Thymus (tissue), 11 donors: ENCODE measurements at regions not wholly inside any gene's neighbourhood (a gene's known extent, or its start where the extent isn't known, plus 50 kb on each side); places are given as distances from the start of the nearest gene placed in this dataset.

ENCODE experiments used
- DNase-seq, 9 donors: peaks; one replicate each; pipeline ENCODE4 v3.0.0-alpha.2; 2013; ENCODE audit warnings: low spot score in 9 of 9, low read depth in 6 of 9, missing footprints in 1 of 9
- H3K27ac ChIP-seq, 2 donors: one replicate each; pipeline ENCODE4 v1.5.1; 2013; ENCODE audit warnings: control low read depth in 1 of 2, low read depth in 1 of 2, low read length in 1 of 2, mild to moderate bottlenecking in 1 of 2, moderate library complexity in 1 of 2
- H3K27me3 ChIP-seq, 2 donors: one replicate each; pipeline ENCODE4 v1.5.1; 2013; ENCODE audit warnings: low read length in 1 of 2; ENCODE audit not compliant: control insufficient read depth in 2 of 2, insufficient read depth in 1 of 2
- H3K36me3 ChIP-seq, 2 donors: one replicate each; pipeline ENCODE4 v1.5.1; 2013; ENCODE audit warnings: low read length in 1 of 2, mild to moderate bottlenecking in 1 of 2, moderate library complexity in 1 of 2; ENCODE audit not compliant: control insufficient read depth in 2 of 2, insufficient read depth in 2 of 2
- H3K4me1 ChIP-seq, 2 donors: one replicate each; pipeline ENCODE4 v1.5.1; 2013; ENCODE audit warnings: low read length in 2 of 2; ENCODE audit not compliant: control insufficient read depth in 2 of 2, insufficient read depth in 2 of 2
- H3K4me3 ChIP-seq, 2 donors: one replicate each; pipeline ENCODE4 v1.5.1; 2013; ENCODE audit warnings: low read length in 2 of 2, control low read depth in 1 of 2, mild to moderate bottlenecking in 1 of 2
- H3K9me3 ChIP-seq, 2 donors: one replicate each; pipeline ENCODE4 v1.5.1; 2013; ENCODE audit warnings: low read length in 1 of 2, mild to moderate bottlenecking in 1 of 2; ENCODE audit not compliant: control insufficient read depth in 2 of 2, insufficient read depth in 1 of 2
- WGBS: extraction: QIAGEN DNeasy Blood & Tissue Kit; methylation state at CpG from one replicate; pipeline ENCODE4 v1.1.7; 2013; 5-methylcytosine and 5-hydroxymethylcytosine counted together
- donor health status: healthy.

DNA sequence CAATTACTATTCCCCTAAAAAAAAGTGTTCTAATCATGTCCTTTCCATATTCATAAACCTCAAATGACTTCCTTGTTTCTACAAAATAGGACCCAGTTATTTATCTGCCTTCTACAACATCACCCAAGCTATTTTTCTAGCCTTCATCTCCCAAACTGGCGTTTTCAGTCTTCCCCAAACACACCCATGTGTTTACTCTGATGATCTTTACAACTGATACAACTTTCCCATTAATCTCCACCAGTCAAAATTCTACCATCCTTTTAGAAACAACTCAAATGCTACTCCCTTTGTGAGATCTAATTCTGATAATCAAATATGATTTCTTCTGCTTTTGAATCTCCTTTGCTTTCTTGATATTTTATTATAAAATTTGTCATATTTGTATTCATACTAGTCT is 114.5 kb downstream of the DUSP6 start:
- Histone ChIP-seq H3K36me3 (no peaks in the 10 kb centered on the region), H3K27me3 (no peaks in the 10 kb centered on the region)

DNA sequence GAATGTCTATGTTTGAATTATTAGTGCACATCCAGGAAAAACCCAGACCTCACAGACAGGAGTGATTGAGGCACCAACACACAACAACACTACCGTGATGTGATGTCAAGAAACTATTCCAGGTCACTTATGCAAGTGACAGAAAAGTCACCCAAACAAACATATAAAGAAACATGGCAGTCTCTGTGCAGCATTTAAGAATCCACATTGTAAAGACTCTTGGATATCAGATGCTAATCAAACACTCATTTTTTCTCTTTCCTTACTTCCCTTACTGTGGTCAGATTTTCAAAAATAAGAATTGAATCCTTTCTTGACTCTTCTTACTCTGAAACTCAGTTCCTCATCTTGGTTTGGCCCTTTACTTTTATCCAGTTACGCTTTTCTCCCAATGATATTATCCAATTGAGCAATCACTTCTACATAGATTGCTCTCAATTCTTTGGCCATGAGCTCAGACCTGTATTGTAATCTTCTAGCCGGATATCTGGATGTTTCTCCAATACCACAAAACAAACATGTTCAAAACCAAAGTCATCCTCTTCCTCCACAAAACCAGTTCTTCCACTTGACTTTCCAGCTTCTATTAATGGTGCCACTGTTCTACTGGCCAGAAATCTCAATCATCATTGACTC is 115.4 kb downstream of the DUSP6 start:
- no peak overlapping the region for H3K4me3 ChIP-seq
- H3K27me3 ChIP-seq = no peaks in the 10 kb centered on the region
- peaks cover 10 to 45% of the 10 kb centered on the region in 2 donors for H3K4me1 ChIP-seq
- H3K36me3 ChIP-seq = no peaks in the 10 kb centered on the region
- H3K27ac ChIP-seq = no peak overlapping the region
- no peak for DNase-seq
- H3K9me3 ChIP-seq = no peaks in the 10 kb centered on the region
- WGBS = 97% methylated on average over 3 of the region's 3 CpGs

More for the DNA sequence above, 114.5 kb downstream of the DUSP6 start:
- no peak for DNase-seq
- H3K4me3 ChIP-seq = no peak overlapping the region
- peaks cover 10 to 41% of the 10 kb centered on the region in 2 donors for H3K4me1 ChIP-seq
- H3K9me3 ChIP-seq = no peaks in the 10 kb centered on the region
- no peak overlapping the region for H3K27ac ChIP-seq
- WGBS = 94% methylated on average over 1 of the region's 1 CpG

DNA sequence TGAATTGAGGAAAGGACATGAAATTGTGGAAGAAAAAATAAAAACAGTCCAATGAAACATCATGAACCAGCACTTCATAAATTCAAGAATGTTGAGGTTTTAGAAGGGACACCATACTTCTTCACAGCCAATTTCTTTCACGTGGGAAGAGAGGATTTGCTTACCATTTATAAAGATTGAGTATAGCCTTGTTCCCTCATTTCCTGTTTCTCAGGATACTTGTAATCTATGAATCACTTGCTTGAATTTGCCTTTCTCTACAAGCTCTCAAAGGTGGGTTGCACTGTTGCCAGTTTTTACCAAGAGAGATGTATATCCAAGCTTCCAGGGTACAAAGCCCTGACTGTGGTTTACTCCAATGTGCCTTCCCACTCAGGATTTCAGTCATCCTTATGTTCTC is 116.1 kb downstream of the DUSP6 start:
- Histone ChIP-seq H3K9me3 (no peaks in the 10 kb centered on the region), H3K4me1 (peaks cover 10 to 45% of the 10 kb centered on the region in 2 donors), H3K27me3 (no peaks in the 10 kb centered on the region), H3K4me3 (no peak overlapping the region), H3K36me3 (no peaks in the 10 kb centered on the region), H3K27ac (no peak overlapping the region)
- DNase-seq = no peak
- WGBS = 59% methylated on average over 1 of the region's 1 CpG

- Histone ChIP-seq H3K4me3 (no peak overlapping the region), H3K36me3 (no peaks in the 10 kb centered on the region), H3K4me1 (peaks cover 10 to 45% of the 10 kb centered on the region in 2 donors), H3K27me3 (no peaks in the 10 kb centered on the region), H3K27ac (peak overlapping the region in 1 of 2 donors; percentile 29), H3K9me3 (no peaks in the 10 kb centered on the region)
- DNase-seq = peak in 1 of 9 donors; percentile 69
- 29% methylated on average over 5 of the region's 5 CpGs for WGBS
Measured at GRCh38 chr12:89235189-89235993, 116.9 kb downstream of the DUSP6 start.

GRCh38 chr12:89234324-89235114 is 117.8 kb downstream of the DUSP6 start:
- no peaks in the 10 kb centered on the region for H3K9me3 ChIP-seq
- no peak for DNase-seq
- H3K36me3 ChIP-seq = no peaks in the 10 kb centered on the region
- no peaks in the 10 kb centered on the region for H3K27me3 ChIP-seq
- WGBS = 95% methylated on average over 4 of the region's 4 CpGs
- no peak overlapping the region for H3K4me3 ChIP-seq
- H3K4me1 ChIP-seq = peaks cover 10 to 40% of the 10 kb centered on the region in 2 donors
- H3K27ac ChIP-seq = no peak overlapping the region

GRCh38 chr12:89231686-89232085 is 120.6 kb downstream of the DUSP6 start:
- WGBS = 96% methylated on average over 1 of the region's 1 CpG
- H3K9me3 ChIP-seq = no peaks in the 10 kb centered on the region
- H3K27me3 ChIP-seq = no peaks in the 10 kb centered on the region
- no peaks in the 10 kb centered on the region for H3K36me3 ChIP-seq
- H3K27ac ChIP-seq = no peak overlapping the region
- DNase-seq = no peak
- peaks cover 3 to 29% of the 10 kb centered on the region in 2 donors for H3K4me1 ChIP-seq
- no peak overlapping the region for H3K4me3 ChIP-seq

DNA sequence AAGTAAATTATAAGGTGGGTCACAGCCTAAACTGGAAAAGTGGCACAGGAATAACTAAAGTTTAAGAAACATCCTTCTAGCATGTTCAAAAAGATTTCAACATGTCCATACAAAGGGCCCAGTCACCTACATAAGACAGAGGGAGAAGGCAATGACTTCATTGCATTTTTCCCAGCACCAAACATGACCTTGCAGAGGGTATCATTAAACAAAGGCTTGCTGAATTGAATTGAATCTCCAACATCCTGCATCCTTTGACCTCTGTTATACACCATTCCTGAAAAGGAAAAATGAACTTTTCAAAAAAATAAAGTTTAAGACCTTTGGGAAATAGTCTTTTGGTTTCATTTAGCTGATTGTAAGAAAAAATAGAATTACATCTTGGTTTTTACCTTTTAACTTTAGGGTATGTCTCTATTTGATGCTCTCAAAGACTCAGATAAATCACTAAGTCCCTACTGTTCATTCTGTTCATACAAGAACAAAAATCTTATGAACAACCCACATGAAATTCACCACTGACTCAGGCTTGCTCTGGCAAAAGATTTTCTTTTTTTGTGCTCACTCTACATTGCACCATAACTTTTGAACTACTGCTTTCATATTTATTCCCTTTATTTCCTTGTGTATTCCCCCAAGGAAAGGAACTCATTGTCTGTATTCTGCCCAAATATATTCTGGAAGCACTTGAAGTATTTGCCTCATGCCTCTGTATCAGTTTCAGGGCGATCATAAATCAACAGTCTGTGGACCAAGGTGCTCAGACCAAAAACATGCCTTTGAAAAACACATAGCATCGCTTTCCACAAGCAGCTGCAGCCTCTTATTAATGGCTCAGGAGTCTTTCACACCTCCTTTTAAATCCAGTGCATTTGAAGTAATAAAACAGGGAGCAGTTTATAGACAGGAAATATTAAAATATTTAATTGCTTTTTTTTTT is 121.7 kb downstream of the DUSP6 start:
- no peak for DNase-seq
- H3K27me3 ChIP-seq = no peaks in the 10 kb centered on the region
- H3K36me3 ChIP-seq = no peaks in the 10 kb centered on the region
- H3K27ac ChIP-seq = no peak overlapping the region
- H3K9me3 ChIP-seq = no peaks in the 10 kb centered on the region
- peaks cover 7 to 22% of the 10 kb centered on the region in 2 donors for H3K4me1 ChIP-seq
- WGBS = 93% methylated on average over 2 of the region's 2 CpGs
- H3K4me3 ChIP-seq = no peak overlapping the region

GRCh38 chr12:89228491-89228890 is 123.8 kb downstream of the DUSP6 start:
- Histone ChIP-seq H3K27me3 (no peaks in the 10 kb centered on the region), H3K36me3 (no peaks in the 10 kb centered on the region), H3K9me3 (no peaks in the 10 kb centered on the region), H3K4me3 (no peak overlapping the region), H3K27ac (no peak overlapping the region), H3K4me1 (peaks cover 12 to 27% of the 10 kb centered on the region in 2 donors)
- no peak for DNase-seq
- WGBS = 93% methylated on average over 3 of the region's 3 CpGs
